Keratinocyte (primary cell): ENCODE measurements at regions not wholly inside any gene's neighbourhood (a gene's known extent, or its start where the extent isn't known, plus 50 kb on each side); places are given as distances from the start of the nearest gene placed in this dataset.

Source experiments
- DNase-seq: peaks from one replicate; pipeline ENCODE4 v3.0.0-alpha.2; 2011; ENCODE audit warnings: low read depth, missing footprints, low spot score
- FAIRE-seq: peaks from 2 replicates; lab custom pipeline; 2011; peaks lifted over from hg19 to GRCh38; lab: Jason Lieb, UNC
- H2AFZ ChIP-seq: 2 replicates; pipeline ENCODE4 v1.6.0; 2012; ENCODE audit warnings: low read length, control low read depth, inconsistent platforms; ENCODE audit not compliant: control insufficient read depth
- H3K27ac ChIP-seq: 2 replicates; pipeline ENCODE4 v1.5.1; 2011; ENCODE audit warnings: low read length; ENCODE audit not compliant: control insufficient read depth, insufficient read depth
- H3K27me3 ChIP-seq: 3 replicates; pipeline ENCODE4 v1.6.0; 2011; ENCODE audit warnings: low read length; ENCODE audit not compliant: control insufficient read depth, insufficient read depth; ENCODE audit errors: extremely low read depth
- H3K36me3 ChIP-seq, 2 experiments: 2 replicates in 1 of 2; 3 replicates in 1 of 2; pipeline ENCODE4 v1.5.1; 2011; ENCODE audit warnings: low read length in 2 of 2, mild to moderate bottlenecking in 1 of 2; ENCODE audit not compliant: control insufficient read depth in 2 of 2, insufficient read depth in 2 of 2; ENCODE audit errors: extremely low read depth in 1 of 2
- H3K4me1 ChIP-seq: 3 replicates; pipeline ENCODE4 v1.5.1; 2011; ENCODE audit warnings: low read length; ENCODE audit not compliant: control insufficient read depth, insufficient read depth; ENCODE audit errors: extremely low read depth
- H3K4me2 ChIP-seq: 3 replicates; pipeline ENCODE4 v1.6.0; 2011; ENCODE audit warnings: low read depth, low read length; ENCODE audit not compliant: control insufficient read depth, insufficient read depth; ENCODE audit errors: extremely low read depth
- H3K4me3 ChIP-seq, 3 experiments: fragments of 200-600 bp in 1 of 3; sonication (generic) in 1 of 3; 2 replicates in 2 of 3; 3 replicates in 1 of 3; pipeline ENCODE4 v1.5.1; 2011 to 2016; ENCODE audit warnings: low read length in 3 of 3, mild to moderate bottlenecking in 3 of 3, control low read depth in 2 of 3, inconsistent platforms in 1 of 3, low read depth in 1 of 3, mixed read lengths in 1 of 3, mixed run types in 1 of 3, moderate library complexity in 1 of 3; ENCODE audit not compliant: control insufficient read depth in 2 of 3, insufficient read depth in 2 of 3; ENCODE audit errors: extremely low read depth in 1 of 3
- H3K79me2 ChIP-seq: 2 replicates; pipeline ENCODE4 v1.6.0; 2012; ENCODE audit warnings: low read length; ENCODE audit not compliant: control insufficient read depth, insufficient read depth
- H3K9ac ChIP-seq: 3 replicates; pipeline ENCODE4 v1.6.0; 2011; ENCODE audit warnings: low read length; ENCODE audit not compliant: control insufficient read depth, insufficient read depth; ENCODE audit errors: extremely low read depth
- H3K9me1 ChIP-seq: 3 replicates; pipeline ENCODE4 v1.6.0; 2011; ENCODE audit warnings: low read length; ENCODE audit not compliant: control insufficient read depth, insufficient read depth; ENCODE audit errors: extremely low read depth
- H3K9me3 ChIP-seq: 2 replicates; pipeline ENCODE4 v1.5.1; 2012; ENCODE audit warnings: low read depth, low read length; ENCODE audit not compliant: control insufficient read depth
- H4K20me1 ChIP-seq: 3 replicates; pipeline ENCODE4 v1.6.0; 2011; ENCODE audit warnings: low read length; ENCODE audit not compliant: control insufficient read depth, insufficient read depth; ENCODE audit errors: extremely low read depth
- CTCF ChIP-seq, 3 experiments: IDR thresholded peaks in 1 of 3; conservative IDR thresholded peaks in 1 of 3; optimal IDR thresholded peaks in 1 of 3; 2 replicates in 2 of 3; 3 replicates in 1 of 3; pipeline versions ENCODE3 to v1.5.1; 2011; ENCODE audit warnings: low read length in 3 of 3, mild to moderate bottlenecking in 3 of 3, moderate library complexity in 2 of 3, control low read depth in 1 of 3, inconsistent platforms in 1 of 3; ENCODE audit not compliant: insufficient read depth in 2 of 3; ENCODE audit errors: extremely low read depth in 1 of 3
- EZH2 ChIP-seq: IDR thresholded peaks from one replicate; pipeline ENCODE4 v1.6.1; 2012; ENCODE audit warnings: inconsistent platforms, mild to moderate bottlenecking, low read length, moderate library complexity
- dilution Hi-C: fragments of 300-500 bp; cut with MboI; formaldehyde crosslinking; loops from one replicate; pipeline ENCODE4 v1.7.0; 2020; ENCODE audit warnings: low sequenced_read_pairs; ENCODE audit not compliant: extremely low pct_ligation_motif_present

GRCh38 chr4:134807231-134807745, 605.7 kb upstream of the PABPC4L start:
- no peaks in the 10 kb centered on the region for H3K4me1 ChIP-seq
- no peaks in the 10 kb centered on the region for H3K36me3 ChIP-seq
- no peaks in the 10 kb centered on the region for H4K20me1 ChIP-seq
- TF ChIP-seq EZH2 (no peak), CTCF (optimal IDR thresholded peaks at IDR 0.05 in 1 of 3, IDR thresholded peaks at IDR 0.05 in 1 of 3, conservative IDR thresholded peaks at IDR 0.05 in 1 of 3; ENCODE audit: extremely low read depth in 1 of 3, insufficient read depth in 2 of 3, low read length in 3 of 3) (no peak)
- no peaks in the 10 kb centered on the region for H3K79me2 ChIP-seq
- no peak overlapping the region for H3K4me2 ChIP-seq
- no peak overlapping the region for H3K27ac ChIP-seq
- H3K9ac ChIP-seq, result no peak overlapping the region
- FAIRE-seq (no peak), DNase-seq (no peak)
- no peaks in the 10 kb centered on the region for H3K9me3 ChIP-seq
- H3K9me1 ChIP-seq, result no peaks in the 10 kb centered on the region
- H3K4me3 ChIP-seq, result no peak overlapping the region
- no peaks in the 10 kb centered on the region for H3K27me3 ChIP-seq
- dilution Hi-C loops, result no loop called here
- no peak overlapping the region for H2AFZ ChIP-seq

- no peak for TF ChIP-seq EZH2
- no peak for TF ChIP-seq CTCF (optimal IDR thresholded peaks at IDR 0.05 in 1 of 3, IDR thresholded peaks at IDR 0.05 in 1 of 3, conservative IDR thresholded peaks at IDR 0.05 in 1 of 3; ENCODE audit: extremely low read depth in 1 of 3, insufficient read depth in 2 of 3, low read length in 3 of 3)
- H2AFZ ChIP-seq, result no peak overlapping the region
- dilution Hi-C loops, result no loop called here
- FAIRE-seq (no peak), DNase-seq (no peak)
- no peaks in the 10 kb centered on the region for H3K4me1 ChIP-seq
- H3K4me3 ChIP-seq, result no peak overlapping the region
- H3K9ac ChIP-seq, result no peak overlapping the region
- no peak overlapping the region for H3K27ac ChIP-seq
- H3K27me3 ChIP-seq, result no peaks in the 10 kb centered on the region
- H3K4me2 ChIP-seq, result no peak overlapping the region
- no peaks in the 10 kb centered on the region for H4K20me1 ChIP-seq
- H3K9me3 ChIP-seq, result no peaks in the 10 kb centered on the region
- no peaks in the 10 kb centered on the region for H3K79me2 ChIP-seq
- no peaks in the 10 kb centered on the region for H3K36me3 ChIP-seq
- no peaks in the 10 kb centered on the region for H3K9me1 ChIP-seq
Measured at GRCh38 chr4:134798573-134798972, 597.0 kb upstream of the PABPC4L start.
